Stimulated activated CD8-positive, alpha-beta memory T cell treated with anti-CD3 and anti-CD28 coated beads, Interleukin-4, amount 100 ng/mL, for 48 hours (primary cell): ENCODE measurements at regions not wholly inside any gene's neighbourhood (a gene's known extent, or its start where the extent isn't known, plus 50 kb on each side); places are given as distances from the start of the nearest gene placed in this dataset.
"Not testable (repeated sequence)": the region's sequence is repeated elsewhere in the genome, so short reads cannot be mapped to it uniquely, and the experiment has no call there.

Experiments used
- DNase-seq: peaks from one replicate; pipeline ENCODE4 v3.0.0-alpha.2; 2020

DNA sequence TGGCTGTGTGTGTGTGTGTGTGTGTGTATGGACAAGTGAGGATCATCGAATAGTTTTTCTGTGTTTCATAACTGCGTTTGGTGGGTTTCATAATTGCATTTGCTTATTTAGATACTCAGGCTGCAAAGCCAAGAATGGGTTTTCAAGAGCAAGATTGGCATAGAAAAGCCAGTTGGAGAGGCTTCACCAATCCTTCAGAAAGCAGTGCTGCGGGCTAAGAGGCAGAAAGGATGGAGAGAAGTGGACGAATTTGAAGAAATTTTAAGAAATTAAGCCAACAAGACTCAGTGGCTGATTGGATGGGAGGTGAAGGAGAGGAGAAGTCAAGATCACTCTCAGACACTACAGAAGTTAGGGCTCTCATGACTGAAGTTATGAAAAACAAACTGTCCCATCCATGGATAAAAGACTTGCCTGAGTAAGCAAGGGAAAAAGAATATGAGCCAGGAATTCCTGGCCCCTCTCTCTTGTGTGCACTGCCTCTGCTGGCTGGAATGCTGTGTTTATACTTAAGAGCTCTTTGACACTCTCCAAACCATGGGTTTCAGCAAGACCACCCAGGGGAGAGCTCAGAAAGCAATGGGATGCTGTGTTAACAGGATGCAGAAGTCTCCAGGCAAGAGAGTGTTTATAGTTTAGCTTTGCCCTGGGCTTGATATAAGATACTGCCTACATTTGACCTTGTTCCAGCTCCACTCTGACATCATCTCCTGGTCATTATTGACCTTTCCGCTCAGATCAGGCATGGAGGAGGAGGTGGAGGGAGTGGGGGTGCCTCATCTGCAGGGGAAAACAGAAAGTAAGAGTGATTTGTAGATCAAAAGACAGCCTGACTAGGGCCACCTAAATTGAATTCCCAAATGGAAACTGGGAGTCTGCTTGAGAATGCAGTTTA, 232.0 kb upstream of the PLXNA2 start:
- no peak for DNase-seq

DNA sequence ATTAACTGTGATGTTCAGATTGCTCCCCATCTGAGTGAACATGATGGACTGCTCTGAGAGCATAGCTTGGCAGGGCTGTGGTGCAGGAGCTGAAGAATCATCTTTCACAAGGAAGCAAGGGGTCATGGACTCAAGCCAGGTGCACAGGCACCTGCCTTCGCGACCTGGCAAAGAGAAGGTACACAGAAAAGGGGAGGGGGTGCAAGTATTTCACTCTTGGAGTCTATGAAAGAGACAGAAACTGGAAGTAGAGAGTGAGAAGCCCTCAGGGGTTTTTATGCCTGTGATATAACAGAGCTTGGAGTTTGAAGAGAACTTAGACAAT, 232.6 kb upstream of the PLXNA2 start:
- no peak for DNase-seq

DNA sequence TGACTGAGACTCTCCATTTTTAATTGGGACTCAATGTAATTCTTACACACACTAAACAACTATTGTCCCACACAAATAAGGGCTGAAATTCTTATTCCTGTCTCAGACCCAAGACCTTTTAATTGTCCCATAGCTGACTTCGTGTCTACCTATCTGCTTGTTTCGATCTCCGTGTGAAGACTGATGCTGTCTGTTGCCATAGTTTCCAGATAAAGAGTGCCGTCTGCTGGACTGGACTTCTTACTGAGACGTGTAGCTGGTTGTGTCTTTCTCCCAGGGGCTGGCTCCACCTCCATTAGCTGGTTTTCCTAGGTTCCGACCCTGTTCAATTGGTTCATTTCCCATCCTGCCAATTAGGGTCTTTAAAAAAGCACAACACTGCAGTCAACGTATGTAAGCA, 235.3 kb upstream of the PLXNA2 start:
- no peak for DNase-seq

DNA sequence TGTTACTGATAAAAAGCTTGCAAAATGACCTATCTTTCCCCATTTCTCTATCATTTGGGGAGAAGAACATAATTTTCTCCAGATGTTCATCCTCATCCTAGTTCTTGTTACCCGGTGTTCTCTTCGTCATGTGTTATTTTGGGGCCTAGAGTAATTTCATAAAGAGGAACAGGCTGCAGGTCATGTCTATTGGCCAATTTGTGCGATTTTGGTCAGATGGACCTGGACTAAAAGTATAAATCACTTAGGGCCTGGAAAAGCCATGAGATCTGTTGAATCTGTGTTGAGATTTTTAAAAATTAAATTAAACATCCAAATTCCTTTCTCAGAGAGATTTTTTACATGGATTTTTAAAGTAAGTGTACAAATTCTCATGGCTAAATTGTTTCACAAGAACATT, 241.3 kb upstream of the PLXNA2 start:
- DNase-seq = no peak

DNA sequence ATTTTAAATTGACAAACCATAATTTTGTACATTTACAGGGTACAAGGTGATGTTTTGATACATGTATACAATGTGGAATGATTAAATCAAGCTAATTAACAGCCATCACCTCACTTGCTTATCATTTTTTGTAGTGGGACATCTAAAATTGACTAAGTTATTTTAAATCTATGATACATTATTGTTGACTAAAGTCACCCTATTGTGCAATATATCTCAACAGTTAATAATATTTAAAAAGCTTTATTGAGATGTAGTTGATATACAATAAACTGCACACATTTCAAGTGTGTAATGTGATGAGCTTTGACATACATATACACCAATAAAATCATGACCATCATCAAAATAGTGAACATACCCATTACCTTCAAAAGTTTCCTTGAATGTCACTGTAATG, 242.5 kb upstream of the PLXNA2 start:
- no peak for DNase-seq

DNA sequence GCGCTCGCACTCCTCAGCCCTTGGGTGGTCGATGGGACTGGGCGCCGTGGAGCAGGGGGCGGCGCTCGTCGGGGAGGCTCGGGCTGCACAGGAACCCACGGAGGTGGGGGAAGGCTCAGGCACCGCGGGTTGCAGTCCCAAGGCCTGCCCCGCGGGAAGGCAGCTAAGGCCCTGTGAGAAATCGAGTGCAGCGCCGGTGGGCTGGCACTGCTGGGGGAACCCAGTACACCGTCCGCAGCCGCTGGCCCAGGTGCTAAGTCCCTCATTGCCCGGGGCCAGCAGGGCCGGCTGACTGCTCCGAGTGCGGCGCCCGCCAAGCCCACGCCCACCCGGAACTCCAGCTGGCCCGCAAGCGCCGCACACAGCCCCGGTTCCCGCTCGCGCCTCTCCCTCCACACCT, 244.2 kb upstream of the PLXNA2 start:
- not testable (repeated sequence) for DNase-seq

DNA sequence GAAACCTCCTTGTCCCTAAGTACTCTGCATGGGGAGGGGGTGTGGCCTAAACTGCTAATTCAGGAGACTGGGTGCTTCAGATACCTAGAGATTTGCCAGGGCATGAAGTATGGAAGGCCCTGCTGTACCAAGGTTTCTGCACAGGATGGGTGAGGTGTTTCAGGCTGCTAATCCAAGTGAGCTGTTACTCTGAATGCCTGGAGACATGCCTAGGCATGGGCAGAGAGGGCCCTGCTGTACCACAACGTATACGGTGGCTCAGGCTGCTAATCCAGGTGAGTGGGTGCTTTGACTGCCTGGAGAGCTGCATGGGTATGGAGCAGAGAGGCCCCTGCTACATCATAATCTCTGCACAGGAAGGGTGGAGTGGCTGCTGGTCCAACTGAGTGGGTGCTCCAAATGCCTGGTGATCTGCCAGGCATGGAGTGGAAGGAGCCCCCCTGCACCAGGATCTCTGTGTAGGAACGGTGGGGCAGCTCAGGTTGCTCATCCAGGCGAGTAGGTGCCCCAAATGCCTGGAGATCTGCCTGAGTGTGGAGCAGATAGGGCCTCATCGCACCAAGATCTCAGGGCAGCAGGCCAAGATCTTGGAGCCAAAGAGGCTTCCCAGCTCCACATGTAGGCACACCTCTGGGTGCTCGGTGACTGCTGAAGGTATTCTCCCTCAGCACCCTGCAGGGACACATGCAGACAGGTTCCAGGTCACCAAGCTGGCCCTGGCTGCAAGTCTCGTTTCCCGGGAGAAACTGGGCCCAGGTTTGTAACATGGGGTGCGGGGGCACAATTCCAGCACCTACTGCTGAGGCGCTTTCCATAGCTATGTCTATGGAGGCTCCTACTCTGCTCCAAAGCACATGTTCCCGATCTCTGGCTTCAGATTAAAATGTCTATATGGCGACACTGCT, 252.5 kb upstream of the PLXNA2 start:
- DNase-seq = no peak

DNA sequence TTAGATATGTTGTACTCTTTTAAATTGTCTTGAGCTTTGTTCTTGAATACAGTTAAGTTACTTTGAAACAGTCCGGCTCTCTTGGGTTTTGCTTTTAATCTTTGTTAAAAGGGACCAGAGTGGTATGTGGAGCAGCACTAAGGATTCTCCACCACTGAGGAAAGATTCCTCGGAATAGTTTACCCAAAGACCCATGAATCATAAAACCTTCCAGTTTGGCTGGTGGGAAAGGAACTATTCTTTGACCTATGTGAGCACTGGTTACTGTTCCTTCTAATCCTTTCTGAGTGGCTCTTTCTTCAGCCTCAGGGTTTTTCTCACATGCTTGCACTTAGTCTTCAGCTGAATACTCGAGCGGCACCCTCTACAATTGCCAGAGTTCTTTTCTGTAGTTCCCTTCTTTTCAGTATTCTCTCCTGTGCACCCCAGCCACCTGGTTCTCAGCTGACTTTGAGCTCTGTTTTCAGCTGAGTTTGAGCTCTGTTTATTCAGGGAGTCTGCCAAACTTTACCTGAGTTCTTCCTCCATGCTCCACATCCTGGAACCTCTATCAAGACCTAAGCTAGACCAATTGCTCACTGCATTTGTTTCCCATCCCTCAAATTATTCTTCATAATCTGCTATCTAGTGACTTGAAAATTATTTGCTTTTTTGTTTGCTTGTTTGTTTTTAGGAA, 253.8 kb upstream of the PLXNA2 start:
- DNase-seq = no peak

DNA sequence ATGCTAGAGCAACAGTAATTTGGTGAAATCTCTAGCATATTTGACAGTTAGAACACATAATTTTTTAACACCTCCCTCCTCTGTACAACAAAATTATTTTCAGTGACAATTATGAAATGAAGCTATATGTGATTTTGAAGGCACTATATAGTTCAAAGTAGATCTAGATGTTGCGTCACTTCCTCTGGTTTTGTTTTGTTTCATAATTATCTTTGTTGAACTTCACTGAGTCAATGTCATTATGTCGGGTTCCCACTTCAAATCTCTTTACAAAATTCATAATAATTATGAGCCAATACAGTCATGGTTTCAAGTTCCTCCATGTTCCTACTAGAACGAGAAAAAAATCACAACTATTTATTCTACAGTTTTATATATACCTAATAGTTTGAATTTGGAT, 254.8 kb upstream of the PLXNA2 start:
- no peak for DNase-seq

DNA sequence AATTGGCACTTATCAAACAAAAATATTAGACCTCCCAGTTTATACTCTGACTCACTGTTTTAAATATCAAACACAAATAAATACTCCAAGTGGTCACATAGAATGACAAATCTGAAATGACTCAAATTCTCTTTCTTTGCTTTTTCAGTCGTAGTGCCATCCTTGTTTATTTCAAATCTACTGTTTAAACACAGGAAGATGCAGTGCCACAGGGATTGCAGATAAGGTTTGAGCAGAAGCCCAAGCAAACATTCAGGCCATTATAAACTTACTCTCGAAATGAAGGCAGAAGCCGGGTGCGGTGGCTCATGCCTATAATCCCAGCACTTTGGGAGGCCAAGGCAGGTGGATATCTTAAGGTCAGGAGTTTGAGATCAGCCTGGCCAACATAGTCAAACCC, 255.4 kb upstream of the PLXNA2 start:
- no peak for DNase-seq

DNA sequence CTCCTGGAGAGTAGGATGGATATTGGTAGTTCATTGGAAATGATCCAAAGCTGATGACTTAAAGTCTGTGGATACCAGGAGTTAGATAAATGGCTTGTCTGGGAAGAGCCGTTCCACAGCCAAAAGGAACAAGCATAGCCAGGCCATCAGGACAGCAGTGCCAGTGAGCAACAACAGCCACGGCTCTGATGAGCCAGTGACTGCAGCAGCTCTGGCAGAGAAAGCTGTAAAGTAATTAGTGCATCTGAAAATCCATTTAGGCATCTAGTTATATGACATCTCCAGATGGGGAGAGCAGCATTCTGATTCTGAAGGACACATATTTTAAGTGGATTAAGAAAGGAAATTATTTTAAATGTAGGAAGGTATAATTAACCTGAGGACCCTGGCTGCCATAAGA, 256.2 kb upstream of the PLXNA2 start:
- no peak for DNase-seq

DNA sequence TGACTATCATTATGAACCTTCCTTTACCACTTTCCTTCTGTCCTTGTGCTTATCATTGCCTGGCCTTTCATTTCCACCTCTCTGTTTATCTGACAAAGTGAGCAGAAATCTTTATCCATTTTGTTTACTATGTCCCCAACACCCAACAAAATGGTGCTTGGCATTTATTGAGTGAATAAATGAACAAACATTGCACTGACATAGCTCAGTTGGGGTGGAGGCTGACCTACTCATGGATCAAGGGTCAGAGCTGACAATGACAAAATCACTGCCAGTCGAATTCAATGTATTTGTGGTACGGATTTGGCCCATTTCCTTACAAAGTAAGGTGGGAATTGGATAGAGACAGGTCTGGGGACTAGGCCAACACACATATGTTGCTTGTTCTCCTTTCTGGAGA, 257.4 kb upstream of the PLXNA2 start:
- DNase-seq = no peak

DNA sequence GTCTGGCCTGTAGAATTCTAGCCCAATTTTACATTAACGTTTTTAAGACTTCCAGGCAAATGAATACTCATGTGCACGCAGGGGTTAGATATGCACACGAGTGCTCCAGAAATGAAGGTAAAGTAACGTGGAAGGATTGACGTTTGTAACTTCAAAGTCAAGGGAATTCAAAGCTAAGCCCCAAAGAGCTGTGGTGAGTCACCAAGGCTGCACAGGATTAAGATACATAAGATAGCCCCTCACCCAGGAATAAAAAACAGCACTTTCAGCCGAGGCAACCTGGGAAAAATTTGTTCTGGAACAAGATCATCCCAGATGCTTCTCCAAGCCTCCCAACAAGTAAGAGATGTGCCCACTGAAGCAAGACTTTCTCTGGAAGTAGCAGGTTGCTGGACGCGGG, 259.6 kb upstream of the PLXNA2 start:
- no peak for DNase-seq

DNA sequence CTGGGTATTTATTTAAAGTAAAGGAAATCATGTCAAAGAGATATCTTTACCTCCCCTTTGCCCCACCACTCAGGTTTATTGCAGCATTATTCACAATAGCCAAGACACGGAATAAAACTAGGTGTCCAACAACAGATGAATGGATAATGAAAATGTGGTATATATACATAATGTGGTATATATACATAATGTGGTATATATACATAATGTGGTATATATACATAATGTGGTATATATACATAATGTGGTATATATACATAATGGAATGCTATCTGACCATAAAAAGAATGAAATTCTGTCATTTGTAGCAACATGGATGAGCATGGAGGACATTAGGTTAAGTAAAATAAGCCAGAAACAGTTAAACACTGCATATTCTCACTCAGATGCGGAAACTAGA, 262.6 kb upstream of the PLXNA2 start:
- no peak for DNase-seq

DNA sequence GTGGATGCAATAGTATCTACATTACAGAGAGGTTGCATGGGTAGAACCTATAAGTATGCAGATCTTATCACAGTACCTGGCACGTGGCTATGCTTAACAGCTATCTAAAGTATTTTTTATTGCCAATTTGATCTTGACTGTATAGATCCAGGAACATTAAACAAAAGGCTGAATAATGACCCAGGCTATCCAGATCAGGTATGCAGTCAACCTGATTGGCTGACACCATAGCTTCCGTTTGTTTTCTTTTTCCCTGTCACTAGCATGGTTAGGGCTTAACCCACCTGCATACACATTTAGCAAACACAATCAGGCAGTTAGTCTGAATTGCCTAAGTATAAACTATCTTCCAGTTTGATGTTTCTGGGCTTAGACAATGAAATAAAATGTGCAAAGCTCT, 264.9 kb upstream of the PLXNA2 start:
- no peak for DNase-seq

DNA sequence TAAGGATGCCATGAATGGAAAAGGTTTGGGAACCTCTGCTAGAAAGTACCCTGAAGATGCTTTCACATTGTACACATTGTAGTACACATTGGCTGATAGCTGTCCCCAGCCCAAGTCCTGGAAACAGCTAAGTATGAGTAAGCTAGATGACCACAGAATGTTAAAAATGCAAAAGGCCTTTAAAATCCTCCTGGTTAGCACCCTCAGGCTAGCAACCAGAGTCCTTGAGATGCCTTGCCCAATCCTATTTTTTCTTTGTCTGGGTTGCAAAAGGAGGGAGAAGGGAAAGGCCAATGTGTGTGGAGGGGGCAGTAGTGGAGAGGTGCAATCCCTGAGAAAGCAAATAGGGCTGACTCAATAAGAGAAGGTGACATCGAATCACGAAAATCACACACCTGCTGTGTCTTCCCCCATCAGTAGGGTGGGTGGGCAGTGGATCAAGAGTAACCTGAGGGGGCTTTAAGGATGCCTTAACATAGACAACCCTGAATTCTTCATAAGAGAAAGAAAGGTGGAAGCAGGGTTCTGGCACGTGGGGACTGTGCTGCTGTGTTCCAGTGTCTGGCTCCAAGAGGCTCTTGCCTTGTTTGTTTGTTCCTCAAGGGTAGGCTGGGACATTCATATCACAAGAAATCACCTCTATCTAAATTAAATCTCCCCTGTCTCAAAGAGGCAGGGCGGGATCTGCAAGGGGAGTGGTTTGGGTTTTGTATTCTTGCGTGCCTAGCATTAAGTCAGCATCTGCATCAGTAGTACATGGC, 266.2 kb upstream of the PLXNA2 start:
- DNase-seq = no peak

DNA sequence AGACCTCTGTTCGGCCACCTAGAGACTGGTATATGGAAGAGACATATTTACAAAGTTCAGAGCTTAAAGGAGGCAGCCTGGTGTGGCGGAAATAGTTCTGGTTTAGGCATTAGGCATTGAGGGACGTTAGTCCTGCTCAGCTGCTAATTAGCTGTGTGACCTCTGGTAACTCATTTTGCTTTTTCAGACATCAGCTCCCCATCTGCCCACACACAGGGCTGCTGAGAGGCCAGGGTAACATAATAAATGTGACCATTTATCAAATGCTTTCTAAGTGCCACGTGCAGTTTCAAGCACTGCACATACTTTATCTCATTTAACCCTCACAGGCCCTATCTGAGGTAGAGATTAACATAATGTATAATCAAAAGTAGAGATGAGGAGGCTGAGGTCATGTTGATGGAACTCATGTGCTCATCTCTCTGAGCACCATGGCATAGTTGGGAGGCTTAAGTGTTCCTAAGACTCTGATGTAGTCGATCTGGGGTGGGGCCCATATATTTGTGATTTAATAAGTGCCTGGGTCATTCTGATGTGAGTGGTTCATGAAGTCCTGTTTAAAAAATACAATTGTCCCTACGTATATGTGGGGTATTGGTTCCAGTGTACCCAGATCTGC, 267.2 kb upstream of the PLXNA2 start:
- no peak for DNase-seq

DNA sequence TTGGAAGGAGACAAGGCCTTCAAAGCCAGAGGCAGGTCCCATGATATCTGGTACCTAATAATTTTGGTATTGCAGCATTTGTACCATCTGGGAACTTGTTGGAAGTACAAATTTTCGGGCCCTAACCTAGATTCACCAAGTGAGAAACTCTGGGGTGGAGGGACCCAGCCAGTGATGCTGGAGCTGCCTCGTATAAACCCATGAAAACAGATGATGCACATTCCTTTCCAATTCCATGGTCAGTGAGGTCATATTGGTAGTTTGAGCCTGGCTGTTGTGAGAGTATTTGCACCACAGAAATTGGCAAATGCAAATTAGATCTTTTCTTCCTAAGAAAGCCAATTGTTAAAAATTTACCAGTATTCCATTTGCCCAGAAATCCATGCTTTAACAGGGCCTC, 269.6 kb upstream of the PLXNA2 start:
- no peak for DNase-seq

DNA sequence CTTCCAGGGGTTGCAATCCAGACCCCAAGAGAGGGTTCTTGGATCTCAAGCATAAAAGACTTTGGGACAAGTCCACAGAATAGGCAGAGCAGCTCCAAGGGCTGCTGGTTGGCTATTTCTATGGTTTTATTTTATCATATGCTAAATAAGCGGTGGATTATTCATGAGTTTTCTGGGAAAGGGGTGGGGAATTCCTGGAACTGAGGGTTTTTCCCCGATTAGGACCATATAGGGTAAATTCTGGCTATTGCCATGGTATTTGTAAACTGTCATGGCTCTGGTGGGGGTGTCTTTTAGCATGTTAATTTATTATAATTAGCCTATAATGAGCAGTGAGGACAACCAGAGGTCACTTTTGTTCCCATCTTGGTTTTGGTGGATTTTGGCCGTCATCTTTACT, 270.9 kb upstream of the PLXNA2 start:
- DNase-seq = no peak

DNA sequence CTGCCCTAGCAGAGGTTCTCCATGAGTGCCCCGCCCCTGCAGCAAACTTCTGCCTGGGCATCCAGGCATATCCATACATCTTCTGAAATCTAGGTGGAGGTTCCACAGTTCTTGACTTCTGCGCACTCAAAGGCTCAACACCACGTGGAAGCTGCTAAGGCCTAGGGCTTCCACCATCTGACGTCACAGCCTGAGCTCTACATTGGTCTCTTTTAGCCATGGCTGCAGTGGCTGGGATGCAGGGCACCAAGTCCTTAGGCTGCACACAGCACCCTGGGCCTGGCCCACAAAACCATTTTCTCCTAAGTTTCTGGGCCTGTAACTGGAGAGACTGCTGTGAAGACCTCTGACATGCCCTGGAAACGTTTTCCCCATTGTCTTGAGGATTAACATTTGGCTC, 272.6 kb upstream of the PLXNA2 start:
- no peak for DNase-seq

DNA sequence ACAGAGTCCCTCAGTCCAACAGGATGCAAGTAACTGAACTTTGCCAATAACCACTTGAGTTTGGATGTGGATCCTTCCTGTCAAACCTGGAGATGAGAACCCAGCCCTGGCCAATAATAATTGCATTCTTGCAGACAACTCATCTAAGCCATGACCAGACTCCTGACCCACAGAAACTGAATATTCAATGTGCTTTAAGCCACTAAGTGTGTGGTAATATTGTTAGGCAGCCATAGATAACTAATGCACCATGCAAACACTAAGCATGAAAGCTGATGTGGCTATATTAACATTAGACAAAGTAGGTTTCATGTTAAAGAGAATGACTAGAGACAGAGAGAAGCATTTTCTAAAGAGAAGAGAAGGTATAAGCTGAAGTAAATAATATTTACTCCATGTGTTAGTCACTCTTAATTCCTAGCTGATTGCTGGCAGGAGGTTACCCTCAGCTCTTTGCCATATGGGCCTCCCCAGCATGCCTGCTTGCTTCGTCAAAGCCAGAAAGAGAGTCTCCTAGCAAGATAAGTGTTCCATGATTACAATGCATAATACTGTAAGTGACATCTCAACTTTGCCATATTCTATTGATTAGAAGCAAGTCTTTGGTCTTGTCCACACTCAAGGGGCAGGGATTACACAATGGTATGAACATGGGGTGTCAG, 276.4 kb upstream of the PLXNA2 start:
- DNase-seq = no peak

DNA sequence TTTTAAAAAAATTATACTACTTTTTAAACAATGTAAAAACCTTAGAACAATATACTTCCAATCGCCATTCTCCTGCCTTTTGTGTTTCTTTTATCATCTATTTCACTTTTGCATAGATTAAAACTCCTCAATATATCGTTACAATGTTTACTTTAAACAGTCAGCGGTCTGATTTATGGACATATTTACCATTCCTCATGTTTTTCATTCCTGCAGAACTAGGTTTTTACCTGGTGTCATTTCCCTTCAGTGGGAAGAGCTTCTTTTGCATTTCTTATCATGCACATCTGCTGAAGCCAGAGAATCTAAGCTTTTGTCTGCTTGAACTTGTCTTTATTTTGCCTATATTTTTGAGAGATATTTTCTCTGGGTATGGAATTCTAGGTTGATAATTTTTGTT, 277.4 kb upstream of the PLXNA2 start:
- no peak for DNase-seq
